Right lobe of liver (tissue), 4 donors: ENCODE measurements at regions not wholly inside any gene's neighbourhood (a gene's known extent, or its start where the extent isn't known, plus 50 kb on each side); places are given as distances from the start of the nearest gene placed in this dataset.

Experiments used
- CTCF ChIP-seq, 4 donors: fragments of 200-600 bp in 3 of 4; fragments of 450-650 bp in 1 of 4; IDR thresholded peaks; one replicate each; pipeline versions ENCODE4 v1.5.1 to v1.8.0; 2016 to 2022; ENCODE audit warnings: antibody characterized with exemption in 4 of 4, mild to moderate bottlenecking in 2 of 4
- POLR2A ChIP-seq: fragments of 450-650 bp; IDR thresholded peaks from one replicate; pipeline ENCODE4 v1.6.1; 2017; ENCODE audit warnings: antibody characterized with exemption, mild to moderate bottlenecking
- donor health status: DM: no; HTN: no; CAD: no.
- donor health status: DM: no; HTN: no; CAD: no.
- donor health status: DM: no; HTN: yes; CAD: no.

GRCh38 chr13:64633948-64634347, 2596.2 kb downstream of the PCDH9 start:
- TF ChIP-seq CTCF (IDR thresholded peaks at IDR 0.05): no peak
- TF ChIP-seq POLR2A: no peak
